HCT116 (cell line): ENCODE measurements at regions not wholly inside any gene's neighbourhood (a gene's known extent, or its start where the extent isn't known, plus 50 kb on each side); places are given as distances from the start of the nearest gene placed in this dataset.

Source experiments
- ATAC-seq: fragments of 200-7000 bp; cut with Tn5 transposase; 2 replicates; pipeline ENCODE4 v1.9.1; 2020; ENCODE audit warnings: mild to moderate bottlenecking, moderate library complexity
- BruUV-seq: library from RNA; stranded (reverse); fragments of 400-500 nt; replicated peaks from 2 replicates; lab custom pipeline; 2021; lab: Mats Ljungman, UMichigan
- CTCF ChIA-PET: fragments of 300-600 bp; sonication (Branson Sonifier 250); formaldehyde crosslinking; loops from one replicate; lab custom pipeline; 2021; ENCODE audit warnings: antibody characterized with exemption; lab: Charles Lee
- POLR2A ChIA-PET: fragments of 300-600, 350-600 bp; sonication (Branson Sonifier 250); formaldehyde crosslinking; loops from one replicate; lab custom pipeline; 2021; ENCODE audit warnings: antibody characterized with exemption; lab: Charles Lee
- RAD21 ChIA-PET, 2 experiments: fragments of 300-600 bp; sonication (Branson Sonifier 250); formaldehyde crosslinking; loops; one replicate each; lab custom pipeline; 2023; ENCODE audit warnings: low total read pairs in 2 of 2; ENCODE audit not compliant: uncharacterized antibody in 2 of 2, unreplicated experiment in 2 of 2, low non-redundant PET in 1 of 2; lab: Charles Lee
- DNase-seq: peaks from one replicate; pipeline ENCODE4 v3.0.0-alpha.2; 2010; ENCODE audit warnings: low read depth, low spot score
- H2AFZ ChIP-seq: fragments of 200-600 bp; shearing (Covaris generic), sonication (generic); 2 replicates; pipeline ENCODE4 v1.6.1; 2017; ENCODE audit warnings: low read depth, mixed run types, mixed read lengths, antibody characterized with exemption, low read length; ENCODE audit not compliant: poor library complexity, severe bottlenecking
- H3K27ac ChIP-seq: 2 replicates; pipeline ENCODE4 v1.5.1; 2012; ENCODE audit warnings: low read depth, low read length
- H3K27me3 ChIP-seq: fragments of 200-600 bp; sonication (generic); 2 replicates; pipeline ENCODE4 v1.6.1; 2016; ENCODE audit warnings: mixed run types, low read length, mixed read lengths; ENCODE audit not compliant: insufficient read depth
- H3K36me3 ChIP-seq, 2 experiments: fragments of 200-500 bp in 1 of 2; fragments of 200-600 bp in 1 of 2; sonication (Bioruptor generic) in 1 of 2; sonication (generic) in 1 of 2; 2 replicates each; pipeline versions ENCODE4 v1.5.1 to v1.6.1; 2014 to 2016; ENCODE audit warnings: low read length in 2 of 2, inconsistent platforms in 1 of 2, mixed read lengths in 1 of 2, mixed run types in 1 of 2; ENCODE audit not compliant: insufficient read depth in 2 of 2, control insufficient read depth in 1 of 2
- H3K4me1 ChIP-seq, 2 experiments: fragments of 200-600 bp in 1 of 2; sonication (generic) in 1 of 2; 2 replicates each; pipeline versions ENCODE4 v1.5.1 to v1.6.1; 2012 to 2017; ENCODE audit warnings: low read length in 2 of 2, inconsistent platforms in 1 of 2, mild to moderate bottlenecking in 1 of 2, mixed read lengths in 1 of 2, mixed run types in 1 of 2, moderate library complexity in 1 of 2; ENCODE audit not compliant: insufficient read depth in 2 of 2, control insufficient read depth in 1 of 2
- H3K4me2 ChIP-seq: fragments of 200-600 bp; sonication (generic); 2 replicates; pipeline ENCODE4 v1.6.1; 2017; ENCODE audit warnings: mixed run types, low read length, mixed read lengths
- H3K4me3 ChIP-seq, 2 experiments: fragments of 200-600 bp in 1 of 2; sonication (generic) in 1 of 2; replicated peaks in 1 of 2; 2 replicates each; pipeline ENCODE4 v1.5.1; 2011 to 2016; ENCODE audit warnings: low read length in 2 of 2, control low read depth in 1 of 2, low read depth in 1 of 2, mild to moderate bottlenecking in 1 of 2, mixed read lengths in 1 of 2, mixed run types in 1 of 2
- H3K79me2 ChIP-seq: fragments of 200-600 bp; sonication (generic); 2 replicates; pipeline ENCODE4 v1.6.1; 2017; ENCODE audit warnings: mild to moderate bottlenecking, mixed run types, low read length, moderate library complexity, mixed read lengths; ENCODE audit not compliant: insufficient read depth
- H3K9ac ChIP-seq: fragments of 200-600 bp; sonication (generic); 2 replicates; pipeline ENCODE4 v1.6.1; 2016; ENCODE audit warnings: low read length, mixed read lengths
- H3K9me2 ChIP-seq: fragments of 200-600 bp; sonication (generic), shearing (Covaris generic); 2 replicates; pipeline ENCODE4 v1.6.1; 2017; ENCODE audit warnings: mixed run types, mild to moderate bottlenecking, moderate library complexity; ENCODE audit not compliant: insufficient read depth
- H3K9me3 ChIP-seq, 2 experiments: fragments of 200-500 bp in 1 of 2; fragments of 200-600 bp in 1 of 2; sonication (Bioruptor generic) in 1 of 2; sonication (generic) in 1 of 2; 2 replicates each; pipeline ENCODE4 v1.6.1; 2014 to 2017; ENCODE audit warnings: low read length in 2 of 2, mixed read lengths in 2 of 2, inconsistent platforms in 1 of 2, low read depth in 1 of 2, mild to moderate bottlenecking in 1 of 2, mixed run types in 1 of 2, moderate library complexity in 1 of 2; ENCODE audit not compliant: control insufficient read depth in 1 of 2, insufficient read depth in 1 of 2
- H4K20me1 ChIP-seq: fragments of 200-600 bp; sonication (generic), shearing (Covaris generic); 2 replicates; pipeline ENCODE4 v1.6.1; 2017; ENCODE audit warnings: mixed run types, mild to moderate bottlenecking, moderate library complexity; ENCODE audit not compliant: insufficient read depth
- CBX3 ChIP-seq: IDR thresholded peaks from 2 replicates; pipeline ENCODE4 v1.6.1; 2012; ENCODE audit warnings: low read depth
- CEBPB ChIP-seq: IDR thresholded peaks from 2 replicates; pipeline ENCODE4 v1.6.1; 2012; ENCODE audit warnings: low read depth
- EGR1 ChIP-seq: IDR thresholded peaks from 2 replicates; pipeline ENCODE4 v1.6.1; 2012; ENCODE audit warnings: low read depth
- ELF1 ChIP-seq: IDR thresholded peaks from 2 replicates; pipeline ENCODE4 v1.6.1; 2012; ENCODE audit warnings: low read depth, borderline replicate concordance
- EZH2 ChIP-seq: fragments of 200-600 bp; sonication (generic); IDR thresholded peaks from 2 replicates; pipeline ENCODE4 v1.6.1; 2017; ENCODE audit warnings: antibody characterized with exemption, mixed run types
- FOSL1 ChIP-seq: IDR thresholded peaks from 2 replicates; pipeline ENCODE4 v1.6.1; 2012; ENCODE audit warnings: low read depth
- JUND ChIP-seq: IDR thresholded peaks from 2 replicates; pipeline ENCODE4 v1.6.1; 2012
- POLR2A ChIP-seq: IDR thresholded peaks from 2 replicates; pipeline ENCODE4 v1.7.0; 2011; ENCODE audit warnings: borderline replicate concordance; ENCODE audit not compliant: insufficient read depth, insufficient read length; ENCODE audit errors: extremely low read depth
- SIN3A ChIP-seq: IDR thresholded peaks from 2 replicates; pipeline ENCODE4 v1.6.1; 2012; ENCODE audit warnings: low read depth
- SP1 ChIP-seq: IDR thresholded peaks from 2 replicates; pipeline ENCODE4 v1.6.1; 2012; ENCODE audit warnings: low read depth
- SRF ChIP-seq: IDR thresholded peaks from 2 replicates; pipeline ENCODE4 v1.6.1; 2012; ENCODE audit warnings: low read depth
- TCF7L2 ChIP-seq: IDR thresholded peaks from 2 replicates; pipeline ENCODE4 v1.7.0; 2011; ENCODE audit warnings: borderline replicate concordance, inconsistent platforms; ENCODE audit not compliant: insufficient read depth, insufficient read length; ENCODE audit errors: extremely low read depth
- YY1 ChIP-seq: IDR thresholded peaks from 2 replicates; pipeline ENCODE4 v1.6.1; 2011; ENCODE audit warnings: low read length, low read depth, moderate library complexity, mild to moderate bottlenecking; ENCODE audit not compliant: insufficient replicate concordance; ENCODE audit errors: extremely low read depth
- ZFX ChIP-seq: fragments of 450-650 bp; IDR thresholded peaks from 2 replicates; pipeline ENCODE4 v1.6.1; 2017
- ZNF274 ChIP-seq: fragments of 200-500 bp; sonication (Bioruptor generic); IDR thresholded peaks from 2 replicates; pipeline ENCODE4 v1.6.1; 2014; ENCODE audit warnings: mild to moderate bottlenecking, low read depth, low read length, inconsistent platforms
- intact Hi-C: fragments of 100-400 bp; cut with micrococcal nuclease; formaldehyde crosslinking; loops from 2 replicates; pipeline ENCODE4 v1.10.0; 2022
- TF ChIP-seq, protein P1 (sequence below): IDR thresholded peaks from 2 replicates; pipeline ENCODE4 v1.6.1; 2012
- TF ChIP-seq, protein P2 (sequence below): IDR thresholded peaks from 2 replicates; pipeline ENCODE4 v1.6.1; 2011; ENCODE audit warnings: mild to moderate bottlenecking, low read length, moderate library complexity; ENCODE audit not compliant: insufficient replicate concordance; ENCODE audit errors: extremely low read depth
- TF ChIP-seq, protein P3 (sequence below): IDR thresholded peaks from 2 replicates; pipeline ENCODE4 v1.6.1; 2012
- TF ChIP-seq, protein P4 (sequence below): IDR thresholded peaks from 2 replicates; pipeline ENCODE4 v1.6.1; 2012; ENCODE audit warnings: low read depth

DNA sequence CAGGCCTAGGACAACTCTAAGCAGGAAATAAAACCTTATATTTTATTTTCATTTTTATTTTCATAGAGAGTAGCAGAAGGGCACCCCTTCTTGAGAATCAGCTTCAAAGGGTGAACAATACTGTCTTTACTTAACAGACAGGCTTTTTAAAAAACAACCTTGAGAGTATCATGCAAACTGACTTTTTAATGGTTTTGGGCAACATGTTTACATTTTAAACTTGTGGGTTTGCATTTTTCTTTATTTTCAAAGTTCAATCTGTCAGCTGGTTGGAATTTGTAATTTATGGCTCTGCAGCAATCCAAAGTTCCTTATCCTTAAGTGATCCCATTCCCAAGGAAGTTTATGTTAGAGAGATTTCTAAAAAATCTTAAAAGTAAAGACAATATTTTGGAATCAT is 392.3 kb upstream of the ADAMTS5 start:
- no peaks in the 10 kb centered on the region for H3K79me2 ChIP-seq
- RAD21 ChIA-PET, result no interaction called here
- BruUV-seq, result no TSS peak
- TF ChIP-seq, protein P1, sequence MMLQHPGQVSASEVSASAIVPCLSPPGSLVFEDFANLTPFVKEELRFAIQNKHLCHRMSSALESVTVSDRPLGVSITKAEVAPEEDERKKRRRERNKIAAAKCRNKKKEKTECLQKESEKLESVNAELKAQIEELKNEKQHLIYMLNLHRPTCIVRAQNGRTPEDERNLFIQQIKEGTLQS, result no peak
- TF ChIP-seq EGR1 (no peak), SP1 (no peak), JUND (no peak), FOSL1 (no peak), CBX3 (no peak), SIN3A (no peak), YY1 (no peak), ZNF274 (no peak), ZFX (no peak), EZH2 (no peak), CEBPB (no peak), POLR2A (no peak), ELF1 (no peak), TCF7L2 (no peak), SRF (no peak)
- TF ChIP-seq, protein P2, sequence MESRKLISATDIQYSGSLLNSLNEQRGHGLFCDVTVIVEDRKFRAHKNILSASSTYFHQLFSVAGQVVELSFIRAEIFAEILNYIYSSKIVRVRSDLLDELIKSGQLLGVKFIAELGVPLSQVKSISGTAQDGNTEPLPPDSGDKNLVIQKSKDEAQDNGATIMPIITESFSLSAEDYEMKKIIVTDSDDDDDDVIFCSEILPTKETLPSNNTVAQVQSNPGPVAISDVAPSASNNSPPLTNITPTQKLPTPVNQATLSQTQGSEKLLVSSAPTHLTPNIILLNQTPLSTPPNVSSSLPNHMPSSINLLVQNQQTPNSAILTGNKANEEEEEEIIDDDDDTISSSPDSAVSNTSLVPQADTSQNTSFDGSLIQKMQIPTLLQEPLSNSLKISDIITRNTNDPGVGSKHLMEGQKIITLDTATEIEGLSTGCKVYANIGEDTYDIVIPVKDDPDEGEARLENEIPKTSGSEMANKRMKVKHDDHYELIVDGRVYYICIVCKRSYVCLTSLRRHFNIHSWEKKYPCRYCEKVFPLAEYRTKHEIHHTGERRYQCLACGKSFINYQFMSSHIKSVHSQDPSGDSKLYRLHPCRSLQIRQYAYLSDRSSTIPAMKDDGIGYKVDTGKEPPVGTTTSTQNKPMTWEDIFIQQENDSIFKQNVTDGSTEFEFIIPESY, result no peak
- TF ChIP-seq, protein P3, sequence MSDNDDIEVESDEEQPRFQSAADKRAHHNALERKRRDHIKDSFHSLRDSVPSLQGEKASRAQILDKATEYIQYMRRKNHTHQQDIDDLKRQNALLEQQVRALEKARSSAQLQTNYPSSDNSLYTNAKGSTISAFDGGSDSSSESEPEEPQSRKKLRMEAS, result no peak
- TF ChIP-seq, protein P4, sequence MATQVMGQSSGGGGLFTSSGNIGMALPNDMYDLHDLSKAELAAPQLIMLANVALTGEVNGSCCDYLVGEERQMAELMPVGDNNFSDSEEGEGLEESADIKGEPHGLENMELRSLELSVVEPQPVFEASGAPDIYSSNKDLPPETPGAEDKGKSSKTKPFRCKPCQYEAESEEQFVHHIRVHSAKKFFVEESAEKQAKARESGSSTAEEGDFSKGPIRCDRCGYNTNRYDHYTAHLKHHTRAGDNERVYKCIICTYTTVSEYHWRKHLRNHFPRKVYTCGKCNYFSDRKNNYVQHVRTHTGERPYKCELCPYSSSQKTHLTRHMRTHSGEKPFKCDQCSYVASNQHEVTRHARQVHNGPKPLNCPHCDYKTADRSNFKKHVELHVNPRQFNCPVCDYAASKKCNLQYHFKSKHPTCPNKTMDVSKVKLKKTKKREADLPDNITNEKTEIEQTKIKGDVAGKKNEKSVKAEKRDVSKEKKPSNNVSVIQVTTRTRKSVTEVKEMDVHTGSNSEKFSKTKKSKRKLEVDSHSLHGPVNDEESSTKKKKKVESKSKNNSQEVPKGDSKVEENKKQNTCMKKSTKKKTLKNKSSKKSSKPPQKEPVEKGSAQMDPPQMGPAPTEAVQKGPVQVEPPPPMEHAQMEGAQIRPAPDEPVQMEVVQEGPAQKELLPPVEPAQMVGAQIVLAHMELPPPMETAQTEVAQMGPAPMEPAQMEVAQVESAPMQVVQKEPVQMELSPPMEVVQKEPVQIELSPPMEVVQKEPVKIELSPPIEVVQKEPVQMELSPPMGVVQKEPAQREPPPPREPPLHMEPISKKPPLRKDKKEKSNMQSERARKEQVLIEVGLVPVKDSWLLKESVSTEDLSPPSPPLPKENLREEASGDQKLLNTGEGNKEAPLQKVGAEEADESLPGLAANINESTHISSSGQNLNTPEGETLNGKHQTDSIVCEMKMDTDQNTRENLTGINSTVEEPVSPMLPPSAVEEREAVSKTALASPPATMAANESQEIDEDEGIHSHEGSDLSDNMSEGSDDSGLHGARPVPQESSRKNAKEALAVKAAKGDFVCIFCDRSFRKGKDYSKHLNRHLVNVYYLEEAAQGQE, result no peak
- ATAC-seq (no peak), DNase-seq (no peak)
- no peaks in the 10 kb centered on the region for H3K9me2 ChIP-seq
- POLR2A ChIA-PET, result no interaction called here
- no peak overlapping the region for H2AFZ ChIP-seq
- H3K27me3 ChIP-seq, result no peaks in the 10 kb centered on the region
- H3K36me3 ChIP-seq, result no peaks in the 10 kb centered on the region
- no peak overlapping the region for H3K4me3 ChIP-seq
- intact Hi-C loops, result no loop called here
- no peaks in the 10 kb centered on the region for H3K4me1 ChIP-seq
- H3K4me2 ChIP-seq, result no peak overlapping the region
- H3K9me3 ChIP-seq, result peaks cover 10 to 23% of the 10 kb centered on the region in 2 experiments; a peak in 2 of 4 replicates
- CTCF ChIA-PET, result no interaction called here
- no peak overlapping the region for H3K9ac ChIP-seq
- H4K20me1 ChIP-seq, result no peaks in the 10 kb centered on the region
- no peak overlapping the region for H3K27ac ChIP-seq
